ENCODE measurements at regions not wholly inside any gene's neighbourhood (a gene's known extent, or its start where the extent isn't known, plus 50 kb on each side); places are given as distances from the start of the nearest gene placed in this dataset.

DNA sequence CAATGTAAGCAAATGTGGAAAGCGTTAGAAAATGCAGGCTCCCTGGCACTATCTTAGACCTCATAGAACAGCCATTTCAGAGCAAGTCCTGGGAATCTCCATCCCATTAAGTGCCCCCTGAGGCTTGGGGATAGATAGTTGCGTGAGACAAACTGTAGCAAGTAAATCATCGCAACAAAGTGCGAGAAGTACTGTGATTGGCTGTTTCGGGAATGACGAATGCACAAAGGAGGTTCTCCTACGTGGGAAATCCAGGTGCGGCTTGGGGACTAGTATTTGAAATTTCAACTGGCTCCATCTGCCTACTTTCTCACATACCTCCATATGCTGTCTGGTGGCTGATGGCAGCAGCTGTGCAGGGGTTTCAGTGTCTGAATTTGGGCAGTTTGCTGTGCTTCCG is 84.5 kb downstream of the PLEKHG1 start (continued):
- TF ChIP-seq ZNF324 (tag by site-specific recombination; IDR thresholded peaks at IDR 0.05) (no peak), GFI1B (tag by site-specific recombination; IDR thresholded peaks at IDR 0.05) (no peak), ZNF837 (tag by site-specific recombination; IDR thresholded peaks at IDR 0.05) (no peak), KLF10 (tag by site-specific recombination; IDR thresholded peaks at IDR 0.05) (no peak)

DNA sequence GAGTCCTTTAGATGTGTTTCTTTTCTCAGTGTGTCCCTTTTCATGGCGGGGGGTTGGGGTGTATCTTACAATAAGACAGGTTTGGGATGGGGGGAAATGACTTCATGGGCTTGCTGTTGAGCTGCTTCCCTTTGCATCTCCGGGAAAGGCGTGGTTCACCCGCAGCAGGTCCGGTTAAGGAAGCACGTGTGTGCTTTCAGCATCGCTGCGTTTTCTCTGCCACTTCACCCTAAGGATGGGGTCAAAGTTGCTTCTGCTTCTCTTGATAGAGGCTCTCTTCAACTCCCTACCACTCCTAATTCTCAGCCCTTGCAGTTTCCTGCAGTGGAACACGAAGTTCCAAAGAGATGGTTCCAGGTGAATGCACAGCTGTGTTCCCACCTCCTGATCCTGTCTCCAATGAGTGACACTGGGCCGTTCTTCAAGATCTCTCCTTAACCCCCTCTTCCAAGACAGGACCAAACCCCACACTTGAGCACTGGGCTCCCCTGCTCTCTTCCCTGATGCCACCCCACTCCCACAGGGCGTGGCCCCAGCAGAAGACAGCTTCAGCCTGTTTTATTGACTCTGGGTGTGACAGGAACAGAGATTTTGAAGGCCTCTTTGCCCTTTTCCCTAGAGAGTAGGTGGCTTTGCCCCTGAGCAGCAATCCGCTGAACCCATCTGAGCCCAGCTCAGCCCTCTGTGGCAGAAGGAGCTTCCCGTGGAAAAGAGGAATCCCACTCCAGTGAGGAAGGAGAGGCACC is 85.2 kb downstream of the PLEKHG1 start:
- CTCF ChIA-PET = interaction anchor here (0.5 to 4.9 kb wide), 24 partner anchors 8 to 1642 kb away, joined by 3 to 50 read pairs (median 6); no protein-coding TSS in a partner anchor
- Histone ChIP-seq H3K36me3 (ENCODE audit: control insufficient read depth in 2 of 2, insufficient read depth in 1 of 2, low read length in 2 of 2) (no peaks in the 10 kb centered on the region; a peak in 1 of 3 replicates), H3K4me3 (ENCODE audit: low read depth, low read length) (no peak overlapping the region), H3K9me3 (ENCODE audit: control insufficient read depth, insufficient read depth, low read depth, low read length) (no peaks in the 10 kb centered on the region), H3K27ac (ENCODE audit: extremely low read depth, low read depth, low read length) (no peak overlapping the region), H3K4me1 (ENCODE audit: control insufficient read depth, insufficient read depth, low read length) (peaks cover 18% of the 10 kb centered on the region)
- TF ChIP-seq ZNF48 (tag by site-specific recombination; IDR thresholded peaks at IDR 0.05) (no peak), KLF1 (tag by site-specific recombination; IDR thresholded peaks at IDR 0.05) (peak; percentile 43; the same call in 1 of the 2 replicates)
- POLR2A ChIA-PET = no interaction called here

DNA sequence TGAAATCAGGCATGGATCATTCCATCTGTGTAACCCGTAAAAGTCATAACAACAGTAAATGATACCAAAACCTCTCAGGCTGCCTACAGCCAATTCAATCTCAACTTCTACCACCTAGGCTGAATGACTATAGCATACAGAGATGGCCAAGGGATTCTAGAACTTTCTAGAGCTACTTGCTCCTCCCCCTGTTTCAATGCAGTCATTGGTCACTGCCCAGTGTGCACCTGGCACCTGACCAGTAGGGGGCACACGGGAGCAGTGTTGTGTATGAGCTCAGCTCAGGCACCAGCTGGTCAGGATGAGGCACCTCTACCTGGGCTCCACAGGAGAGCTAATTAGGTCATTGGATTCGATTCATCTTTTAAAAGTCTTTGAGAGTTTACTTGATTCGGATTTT is 86.2 kb downstream of the PLEKHG1 start:
- CTCF ChIA-PET = interaction anchor here (0.6 to 4.9 kb wide), 51 partner anchors 10 to 639 kb away, joined by 3 to 50 read pairs (median 5); no protein-coding TSS in a partner anchor
- Histone ChIP-seq H3K4me3 (ENCODE audit: low read depth, low read length) (no peak overlapping the region), H3K36me3 (ENCODE audit: control insufficient read depth in 2 of 2, insufficient read depth in 1 of 2, low read length in 2 of 2) (no peaks in the 10 kb centered on the region; a peak in 1 of 3 replicates), H3K9me3 (ENCODE audit: control insufficient read depth, insufficient read depth, low read depth, low read length) (no peaks in the 10 kb centered on the region), H3K27ac (ENCODE audit: extremely low read depth, low read depth, low read length) (no peak overlapping the region), H3K4me1 (ENCODE audit: control insufficient read depth, insufficient read depth, low read length) (peaks cover 12% of the 10 kb centered on the region; the same call in 1 of the 2 replicates)
- POLR2A ChIA-PET = interaction anchor here (0.6 to 0.7 kb wide), 2 partner anchors 16 to 1112 kb away, joined by 3 to 5 read pairs; no protein-coding TSS in a partner anchor
- 0 out of 2 replicates have a peak, but pooled peaks have one; percentile 16 for TF ChIP-seq ZSCAN30 (tag by site-specific recombination; IDR thresholded peaks at IDR 0.05)
- TF ChIP-seq ZNF580 (tag by site-specific recombination; IDR thresholded peaks at IDR 0.05) = peak; percentile 39; the same call in 1 of the 2 replicates
- no peak for TF ChIP-seq SALL2 (tag by site-specific recombination; IDR thresholded peaks at IDR 0.05; ENCODE audit: borderline replicate concordance)
- peak; percentile 37 for TF ChIP-seq SP3 (tag by site-specific recombination; IDR thresholded peaks at IDR 0.05)
- no peak for TF ChIP-seq ZNF585B (tag by site-specific recombination; IDR thresholded peaks at IDR 0.05)
- no peak for TF ChIP-seq YY1 (tag by site-specific recombination; IDR thresholded peaks at IDR 0.05)
- TF ChIP-seq ZNF654 (tag by site-specific recombination; IDR thresholded peaks at IDR 0.05; ENCODE audit: low read depth) = peak; percentile 51
- no peak for TF ChIP-seq ZNF274 (IDR thresholded peaks at IDR 0.05; ENCODE audit: low read length)
- TF ChIP-seq ZNF274 (tag by site-specific recombination; IDR thresholded peaks at IDR 0.05; ENCODE audit: borderline replicate concordance) = no peak
- TF ChIP-seq, protein P1, sequence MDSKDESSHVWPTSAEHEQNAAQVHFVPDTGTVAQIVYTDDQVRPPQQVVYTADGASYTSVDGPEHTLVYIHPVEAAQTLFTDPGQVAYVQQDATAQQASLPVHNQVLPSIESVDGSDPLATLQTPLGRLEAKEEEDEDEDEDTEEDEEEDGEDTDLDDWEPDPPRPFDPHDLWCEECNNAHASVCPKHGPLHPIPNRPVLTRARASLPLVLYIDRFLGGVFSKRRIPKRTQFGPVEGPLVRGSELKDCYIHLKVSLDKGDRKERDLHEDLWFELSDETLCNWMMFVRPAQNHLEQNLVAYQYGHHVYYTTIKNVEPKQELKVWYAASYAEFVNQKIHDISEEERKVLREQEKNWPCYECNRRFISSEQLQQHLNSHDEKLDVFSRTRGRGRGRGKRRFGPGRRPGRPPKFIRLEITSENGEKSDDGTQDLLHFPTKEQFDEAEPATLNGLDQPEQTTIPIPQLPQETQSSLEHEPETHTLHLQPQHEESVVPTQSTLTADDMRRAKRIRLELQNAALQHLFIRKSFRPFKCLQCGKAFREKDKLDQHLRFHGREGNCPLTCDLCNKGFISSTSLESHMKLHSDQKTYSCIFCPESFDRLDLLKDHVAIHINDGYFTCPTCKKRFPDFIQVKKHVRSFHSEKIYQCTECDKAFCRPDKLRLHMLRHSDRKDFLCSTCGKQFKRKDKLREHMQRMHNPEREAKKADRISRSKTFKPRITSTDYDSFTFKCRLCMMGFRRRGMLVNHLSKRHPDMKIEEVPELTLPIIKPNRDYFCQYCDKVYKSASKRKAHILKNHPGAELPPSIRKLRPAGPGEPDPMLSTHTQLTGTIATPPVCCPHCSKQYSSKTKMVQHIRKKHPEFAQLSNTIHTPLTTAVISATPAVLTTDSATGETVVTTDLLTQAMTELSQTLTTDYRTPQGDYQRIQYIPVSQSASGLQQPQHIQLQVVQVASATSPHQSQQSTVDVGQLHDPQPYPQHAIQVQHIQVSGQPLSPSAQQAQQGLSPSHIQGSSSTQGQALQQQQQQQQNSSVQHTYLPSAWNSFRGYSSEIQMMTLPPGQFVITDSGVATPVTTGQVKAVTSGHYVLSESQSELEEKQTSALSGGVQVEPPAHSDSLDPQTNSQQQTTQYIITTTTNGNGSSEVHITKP (tag by site-specific recombination; IDR thresholded peaks at IDR 0.05) = peak; percentile 99
- peak; percentile 43 for TF ChIP-seq SETDB1 (IDR thresholded peaks at IDR 0.05; ENCODE audit: insufficient read length, low read length)
- TF ChIP-seq ZNF2 (tag by site-specific recombination; IDR thresholded peaks at IDR 0.05) = 0 out of 2 replicates have a peak, but pooled peaks have one; percentile 40
- no peak for TF ChIP-seq GLI2 (tag by site-specific recombination; IDR thresholded peaks at IDR 0.05; ENCODE audit: borderline replicate concordance, low read depth)
- peak; percentile 49; the same call in 1 of the 2 replicates for TF ChIP-seq ZBTB6 (tag by site-specific recombination; IDR thresholded peaks at IDR 0.05)
- no peak for TF ChIP-seq ZNF37A (tag by site-specific recombination; IDR thresholded peaks at IDR 0.05)
- no peak for TF ChIP-seq KLF16 (tag by site-specific recombination; IDR thresholded peaks at IDR 0.05)
- peak; percentile 72 for TF ChIP-seq ZEB2 (tag by site-specific recombination; IDR thresholded peaks at IDR 0.05)
- no peak for TF ChIP-seq ZNF488 (tag by site-specific recombination; IDR thresholded peaks at IDR 0.05)
- TF ChIP-seq, protein P2, sequence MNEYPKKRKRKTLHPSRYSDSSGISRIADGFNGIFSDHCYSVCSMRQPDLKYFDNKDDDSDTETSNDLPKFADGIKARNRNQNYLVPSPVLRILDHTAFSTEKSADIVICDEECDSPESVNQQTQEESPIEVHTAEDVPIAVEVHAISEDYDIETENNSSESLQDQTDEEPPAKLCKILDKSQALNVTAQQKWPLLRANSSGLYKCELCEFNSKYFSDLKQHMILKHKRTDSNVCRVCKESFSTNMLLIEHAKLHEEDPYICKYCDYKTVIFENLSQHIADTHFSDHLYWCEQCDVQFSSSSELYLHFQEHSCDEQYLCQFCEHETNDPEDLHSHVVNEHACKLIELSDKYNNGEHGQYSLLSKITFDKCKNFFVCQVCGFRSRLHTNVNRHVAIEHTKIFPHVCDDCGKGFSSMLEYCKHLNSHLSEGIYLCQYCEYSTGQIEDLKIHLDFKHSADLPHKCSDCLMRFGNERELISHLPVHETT (tag by site-specific recombination; IDR thresholded peaks at IDR 0.05) = 0 out of 2 replicates have a peak, but pooled peaks have one; percentile 37
- no peak for TF ChIP-seq ZNF677 (tag by site-specific recombination; IDR thresholded peaks at IDR 0.05)
